HG02763 (cell line): ENCODE measurements at regions not wholly inside any gene's neighbourhood (a gene's known extent, or its start where the extent isn't known, plus 50 kb on each side); places are given as distances from the start of the nearest gene placed in this dataset.
A peak's percentile ranks its signal among the peaks of the same experiment; 100 is the strongest.

Source experiments
- ATAC-seq: cut with Tn5 transposase; IDR thresholded peaks from one replicate; pipeline ENCODE4 v1.9.1; 2021; ENCODE audit warnings: mild to moderate bottlenecking, moderate library complexity; ENCODE audit not compliant: unreplicated experiment

DNA sequence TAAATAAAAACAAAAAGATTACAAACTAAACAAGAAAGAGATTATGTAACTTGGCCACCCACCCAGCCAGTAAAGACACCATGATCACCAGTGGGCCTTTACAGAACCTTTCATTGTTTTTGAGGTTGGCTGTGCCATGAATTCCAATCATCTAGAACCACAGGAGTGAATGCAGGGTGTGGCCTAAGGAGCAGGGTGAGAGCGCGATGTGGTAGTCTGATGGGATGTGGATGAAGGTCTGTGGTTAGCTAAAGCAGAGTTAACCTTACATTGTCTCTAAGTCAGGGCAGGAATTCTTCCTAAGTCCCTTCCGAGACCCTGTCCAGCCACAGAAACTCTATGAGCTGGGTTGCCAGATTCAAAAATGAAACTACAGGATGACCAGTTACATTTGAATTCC lies 54.0 kb upstream of the CDKN3 start:
- ATAC-seq = no peak

- no peak for ATAC-seq
Measured at GRCh38 chr14:54343272-54344121, 53.3 kb upstream of the CDKN3 start.

GRCh38 chr14:54344445-54344844 lies 52.4 kb upstream of the CDKN3 start:
- peak; percentile 45 for ATAC-seq

GRCh38 chr14:54346257-54346656 lies 50.5 kb upstream of the CDKN3 start:
- ATAC-seq = no peak
